ENCODE measurements at regions not wholly inside any gene's neighbourhood (a gene's known extent, or its start where the extent isn't known, plus 50 kb on each side); places are given as distances from the start of the nearest gene placed in this dataset.

GRCh38 chr3:132261506-132261905, 55.7 kb upstream of the ACP3 start:
- H3K36me3 Mint-ChIP-seq = no peaks in the 10 kb centered on the region
- no peaks in the 10 kb centered on the region for H3K9me3 Mint-ChIP-seq
- H3K4me3 Mint-ChIP-seq = no peak overlapping the region
- H3K4me1 Mint-ChIP-seq = no peaks in the 10 kb centered on the region
- H3K27ac Mint-ChIP-seq = no peak overlapping the region
- no peaks in the 10 kb centered on the region for H3K27me3 Mint-ChIP-seq
- CTCF ChIA-PET = no interaction called here
- no peak for DNase-seq

DNA sequence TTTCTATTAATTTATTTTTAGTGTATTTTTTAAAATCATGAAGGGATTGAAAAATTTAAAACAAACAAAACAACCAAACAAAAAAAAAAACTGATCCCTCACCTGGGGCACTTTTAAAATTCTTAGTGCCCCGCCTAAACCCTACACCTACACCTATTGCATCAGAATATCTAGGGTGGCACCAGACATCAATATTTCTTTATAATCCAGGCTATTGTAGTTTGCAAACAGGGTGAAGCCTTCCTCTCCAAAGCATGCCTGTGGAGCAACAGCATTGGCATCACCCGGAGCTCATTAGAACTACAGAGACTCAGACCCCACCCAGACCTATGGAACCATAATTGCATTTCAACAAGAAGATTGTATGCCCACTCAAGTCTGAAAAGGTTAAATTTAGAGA, 54.9 kb upstream of the ACP3 start:
- CTCF ChIA-PET = no interaction called here
- H3K36me3 Mint-ChIP-seq = no peaks in the 10 kb centered on the region
- no peak overlapping the region for H3K4me3 Mint-ChIP-seq
- DNase-seq = no peak
- H3K27me3 Mint-ChIP-seq = no peaks in the 10 kb centered on the region
- no peaks in the 10 kb centered on the region for H3K4me1 Mint-ChIP-seq
- no peaks in the 10 kb centered on the region for H3K9me3 Mint-ChIP-seq
- H3K27ac Mint-ChIP-seq = no peak overlapping the region

DNA sequence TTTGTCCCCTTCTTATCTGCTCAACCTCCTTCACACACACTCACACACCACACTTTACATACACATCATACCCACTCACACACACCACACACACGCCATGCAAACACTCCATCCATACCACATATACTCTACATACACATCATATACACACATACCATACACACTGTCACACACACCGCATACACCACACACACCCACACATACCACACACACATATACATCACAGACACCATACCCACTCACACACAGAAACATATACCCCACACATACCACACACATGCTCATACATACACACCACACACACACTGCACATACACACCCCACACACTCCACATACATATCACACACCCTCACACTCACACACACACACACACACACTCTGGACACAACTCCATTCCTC, 54.3 kb upstream of the ACP3 start:
- DNase-seq = no peak
- CTCF ChIA-PET = no interaction called here
- Mint-ChIP-seq H3K9me3 (no peaks in the 10 kb centered on the region), H3K4me1 (no peaks in the 10 kb centered on the region), H3K4me3 (no peak overlapping the region), H3K36me3 (no peaks in the 10 kb centered on the region), H3K27ac (no peak overlapping the region), H3K27me3 (no peaks in the 10 kb centered on the region)

DNA sequence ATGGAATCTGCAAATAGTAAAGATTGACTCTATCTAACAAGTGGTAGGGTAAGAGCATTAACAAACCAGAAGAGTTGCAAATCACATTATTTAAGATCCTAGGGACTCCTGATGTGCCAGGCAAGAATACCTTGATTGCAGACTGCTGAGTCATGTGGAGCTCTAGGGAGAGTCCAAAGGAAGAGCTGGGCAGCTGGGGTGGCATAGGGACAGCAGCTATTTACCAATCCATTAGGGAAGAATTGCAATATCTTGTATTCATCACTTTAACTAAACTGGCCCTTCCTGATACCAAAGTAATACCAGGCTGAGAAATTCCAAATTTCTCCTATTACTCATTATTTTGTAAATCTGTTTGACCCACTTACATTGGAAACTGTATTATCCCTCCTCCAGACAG, 52.2 kb upstream of the ACP3 start:
- CTCF ChIA-PET = no interaction called here
- H3K4me1 Mint-ChIP-seq = no peaks in the 10 kb centered on the region
- H3K27ac Mint-ChIP-seq = no peak overlapping the region
- no peaks in the 10 kb centered on the region for H3K27me3 Mint-ChIP-seq
- no peaks in the 10 kb centered on the region for H3K36me3 Mint-ChIP-seq
- no peaks in the 10 kb centered on the region for H3K9me3 Mint-ChIP-seq
- no peak for DNase-seq
- no peak overlapping the region for H3K4me3 Mint-ChIP-seq

GRCh38 chr3:132265488-132265887, 51.7 kb upstream of the ACP3 start:
- H3K36me3 Mint-ChIP-seq = no peaks in the 10 kb centered on the region
- no peak overlapping the region for H3K27ac Mint-ChIP-seq
- H3K4me1 Mint-ChIP-seq = no peaks in the 10 kb centered on the region
- no peak overlapping the region for H3K4me3 Mint-ChIP-seq
- no peak for DNase-seq
- no peaks in the 10 kb centered on the region for H3K27me3 Mint-ChIP-seq
- CTCF ChIA-PET = no interaction called here
- no peaks in the 10 kb centered on the region for H3K9me3 Mint-ChIP-seq

- H3K9me3 Mint-ChIP-seq = no peaks in the 10 kb centered on the region
- no peak overlapping the region for H3K27ac Mint-ChIP-seq
- no peaks in the 10 kb centered on the region for H3K27me3 Mint-ChIP-seq
- H3K36me3 Mint-ChIP-seq = no peaks in the 10 kb centered on the region
- H3K4me1 Mint-ChIP-seq = no peaks in the 10 kb centered on the region
- CTCF ChIA-PET = no interaction called here
- H3K4me3 Mint-ChIP-seq = no peak overlapping the region
- no peak for DNase-seq
Measured at GRCh38 chr3:132267391-132267993, 49.7 kb upstream of the ACP3 start.
